Islet of Langerhans (tissue), 1 donor: ENCODE measurements at regions not wholly inside any gene's neighbourhood (a gene's known extent, or its start where the extent isn't known, plus 50 kb on each side); places are given as distances from the start of the nearest gene placed in this dataset.

Experiments used
- FAIRE-seq: peaks from one replicate; lab custom pipeline; 2011; peaks lifted over from hg19 to GRCh38; lab: Jason Lieb, UNC

- no peak for FAIRE-seq
These were observed 209.7 kb upstream of the ARHGAP20 start for GRCh38 chr11:110921742-110922521.

GRCh38 chr11:110919241-110919922, 207.1 kb upstream of the ARHGAP20 start:
- FAIRE-seq, result no peak

- FAIRE-seq, result no peak
These were observed 206.1 kb upstream of the ARHGAP20 start for GRCh38 chr11:110918351-110918750.

GRCh38 chr11:110912437-110912836, 200.2 kb upstream of the ARHGAP20 start:
- no peak for FAIRE-seq

GRCh38 chr11:110910384-110910783, 198.1 kb upstream of the ARHGAP20 start:
- no peak for FAIRE-seq

GRCh38 chr11:110909336-110909735, 197.1 kb upstream of the ARHGAP20 start:
- no peak for FAIRE-seq

GRCh38 chr11:110908401-110909105, 196.3 kb upstream of the ARHGAP20 start:
- FAIRE-seq, result peak; percentile 90

GRCh38 chr11:110907629-110908028, 195.4 kb upstream of the ARHGAP20 start:
- peak; percentile 5 for FAIRE-seq

- FAIRE-seq, result no peak
These were observed 191.6 kb upstream of the ARHGAP20 start for GRCh38 chr11:110903830-110904229.

- FAIRE-seq, result no peak
These were observed 191.1 kb upstream of the ARHGAP20 start for GRCh38 chr11:110903378-110903777.

- FAIRE-seq, result no peak
These were observed 189.2 kb upstream of the ARHGAP20 start for GRCh38 chr11:110901441-110901840.

- no peak for FAIRE-seq
These were observed 188.2 kb upstream of the ARHGAP20 start for GRCh38 chr11:110900426-110900825.

GRCh38 chr11:110897035-110897434, 184.8 kb upstream of the ARHGAP20 start:
- FAIRE-seq, result no peak

GRCh38 chr11:110896358-110896757, 184.1 kb upstream of the ARHGAP20 start:
- FAIRE-seq, result no peak

GRCh38 chr11:110894224-110894623, 182.0 kb upstream of the ARHGAP20 start:
- no peak for FAIRE-seq

- FAIRE-seq, result no peak
These were observed 180.6 kb upstream of the ARHGAP20 start for GRCh38 chr11:110892741-110893285.

GRCh38 chr11:110891411-110891810, 179.2 kb upstream of the ARHGAP20 start:
- FAIRE-seq, result no peak

- no peak for FAIRE-seq
These were observed 178.8 kb upstream of the ARHGAP20 start for GRCh38 chr11:110890995-110891394.

GRCh38 chr11:110886288-110886970, 174.2 kb upstream of the ARHGAP20 start:
- no peak for FAIRE-seq

- no peak for FAIRE-seq
These were observed 171.0 kb upstream of the ARHGAP20 start for GRCh38 chr11:110883256-110883655.

- no peak for FAIRE-seq
These were observed 166.3 kb upstream of the ARHGAP20 start for GRCh38 chr11:110878513-110878912.

GRCh38 chr11:110874437-110875030, 162.3 kb upstream of the ARHGAP20 start:
- no peak for FAIRE-seq
